Neural progenitor cell (in vitro differentiated cells): ENCODE measurements at regions not wholly inside any gene's neighbourhood (a gene's known extent, or its start where the extent isn't known, plus 50 kb on each side); places are given as distances from the start of the nearest gene placed in this dataset.

Experiments
- DNase-seq: peaks from one replicate; pipeline ENCODE4 v3.0.0-alpha.2; 2016; ENCODE audit warnings: low spot score
- H2AFZ ChIP-seq: fragments of 200-600 bp; sonication (generic); replicated peaks from 2 replicates; pipeline ENCODE4 v1.6.1; 2016; ENCODE audit warnings: antibody characterized with exemption
- H3F3A ChIP-seq: fragments of 200-600 bp; sonication (generic); 2 replicates; pipeline ENCODE4 v1.6.1; 2016; ENCODE audit warnings: antibody characterized with exemption, low read depth
- H3K27ac ChIP-seq: fragments of 200-600 bp; sonication (generic); 2 replicates; pipeline ENCODE4 v1.5.1; 2016; ENCODE audit warnings: mild to moderate bottlenecking
- H3K27me3 ChIP-seq: fragments of 200-600 bp; sonication (generic); 2 replicates; pipeline ENCODE4 v1.6.1; 2016; ENCODE audit warnings: mild to moderate bottlenecking, moderate library complexity
- H3K36me3 ChIP-seq: fragments of 200-600 bp; sonication (generic); 2 replicates; pipeline ENCODE4 v1.5.1; 2016
- H3K4me1 ChIP-seq: fragments of 200-600 bp; sonication (generic); 2 replicates; pipeline ENCODE4 v1.6.1; 2016; ENCODE audit warnings: mixed run types
- H3K4me2 ChIP-seq: fragments of 200-600 bp; sonication (generic); 2 replicates; pipeline ENCODE4 v1.6.1; 2016
- H3K4me3 ChIP-seq: fragments of 200-600 bp; sonication (generic); 2 replicates; pipeline ENCODE4 v1.5.1; 2016
- H3K79me2 ChIP-seq: fragments of 200-600 bp; sonication (generic); 2 replicates; pipeline ENCODE4 v1.6.1; 2016; ENCODE audit warnings: low read depth
- H3K9ac ChIP-seq: fragments of 200-600 bp; sonication (generic); 2 replicates; pipeline ENCODE4 v1.6.1; 2016
- H3K9me3 ChIP-seq: fragments of 200-600 bp; sonication (generic); 2 replicates; pipeline ENCODE4 v1.5.1; 2016; ENCODE audit warnings: low read depth
- H4K20me1 ChIP-seq: fragments of 200-600 bp; sonication (generic); 2 replicates; pipeline ENCODE4 v1.6.1; 2016; ENCODE audit warnings: low read depth
- H3K27ac Mint-ChIP-seq: 3 replicates; pipeline ENCODE4 v1.8.0; 2021; ENCODE audit warnings: mixed read lengths
- H3K27me3 Mint-ChIP-seq: 2 replicates; pipeline ENCODE4 v1.8.0; 2022; ENCODE audit warnings: low read depth, mild to moderate bottlenecking, inconsistent platforms, moderate library complexity, mixed read lengths; ENCODE audit not compliant: insufficient read depth
- H3K36me3 Mint-ChIP-seq: 3 replicates; pipeline ENCODE4 v1.8.0; 2021; ENCODE audit warnings: mixed read lengths
- H3K4me1 Mint-ChIP-seq: 3 replicates; pipeline ENCODE4 v1.8.0; 2021; ENCODE audit warnings: mixed read lengths
- H3K4me3 Mint-ChIP-seq: 3 replicates; pipeline ENCODE4 v1.8.0; 2021; ENCODE audit warnings: mild to moderate bottlenecking, moderate library complexity, mixed read lengths
- H3K9me3 Mint-ChIP-seq: 3 replicates; pipeline ENCODE4 v1.8.0; 2020; ENCODE audit warnings: mixed read lengths
- CTCF ChIP-seq: fragments of 200-600 bp; sonication (generic); IDR thresholded peaks from 2 replicates; pipeline ENCODE4 v1.5.1; 2017; ENCODE audit warnings: antibody characterized with exemption, mild to moderate bottlenecking
- EZH2 ChIP-seq: fragments of 200-600 bp; sonication (generic); IDR thresholded peaks from 2 replicates; pipeline ENCODE4 v1.6.1; 2017; ENCODE audit warnings: antibody characterized with exemption, mild to moderate bottlenecking, moderate library complexity
- EZH2phosphoT487 ChIP-seq: fragments of 200-600 bp; sonication (generic); IDR thresholded peaks from 2 replicates; pipeline ENCODE4 v1.6.1; 2017; ENCODE audit warnings: antibody characterized with exemption

DNA sequence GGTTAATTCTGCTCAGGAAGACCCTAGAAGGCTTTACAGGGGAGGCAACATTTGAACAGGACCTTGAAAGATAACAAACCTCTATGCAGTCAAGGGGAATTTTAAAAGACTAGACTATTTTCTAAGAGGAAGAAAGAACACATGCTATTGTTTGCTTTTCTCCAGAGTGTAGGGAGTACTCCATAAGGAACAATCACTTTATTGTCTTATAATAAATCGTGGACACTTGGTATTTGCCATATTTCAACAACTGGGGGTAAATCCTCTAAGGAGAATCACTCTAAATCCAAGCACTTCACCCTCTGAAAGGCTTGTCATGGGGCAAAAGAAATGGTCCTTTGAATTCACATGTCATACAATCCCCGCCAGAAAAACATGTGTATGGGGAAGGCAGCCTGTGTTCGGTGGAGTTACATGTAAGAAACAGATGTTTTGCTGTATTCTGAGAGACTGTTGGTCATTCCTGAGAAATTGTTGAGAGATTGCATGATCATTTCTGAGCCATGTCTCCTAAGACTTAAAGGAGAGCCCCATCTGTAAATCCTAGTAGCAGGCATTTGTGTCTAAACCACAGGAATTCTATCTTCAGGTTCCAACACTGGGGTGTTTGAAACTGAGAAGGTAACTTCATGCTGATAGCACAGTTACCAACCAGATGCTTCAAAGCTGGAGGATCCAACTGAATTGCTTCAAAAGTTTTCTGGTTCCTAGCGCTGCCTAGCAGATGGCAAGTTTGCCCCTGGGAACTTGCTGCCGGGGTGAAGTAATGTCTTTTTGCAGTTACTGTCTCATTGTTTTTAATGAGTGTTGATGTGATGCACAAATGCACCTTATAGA lies 66.8 kb downstream of the FZD4 start:
- Histone ChIP-seq H3F3A (no peaks in the 10 kb centered on the region), H3K9me3 (no peaks in the 10 kb centered on the region), H3K4me1 (no peaks in the 10 kb centered on the region), H4K20me1 (no peaks in the 10 kb centered on the region), H3K4me2 (no peak overlapping the region), H3K36me3 (no peaks in the 10 kb centered on the region), H3K27me3 (no peaks in the 10 kb centered on the region), H3K27ac (no peak overlapping the region), H3K9ac (no peak overlapping the region), H3K4me3 (no peak overlapping the region), H3K79me2 (no peaks in the 10 kb centered on the region), H2AFZ (no peak overlapping the region)
- Mint-ChIP-seq H3K4me3 (no peak overlapping the region), H3K27me3 (peaks cover 8% of the 10 kb centered on the region), H3K27ac (no peak overlapping the region), H3K4me1 (peaks cover 10% of the 10 kb centered on the region), H3K9me3 (peaks cover 13% of the 10 kb centered on the region), H3K36me3 (peaks cover 12% of the 10 kb centered on the region)
- TF ChIP-seq EZH2 (no peak), EZH2phosphoT487 (no peak), CTCF (no peak)
- no peak for DNase-seq

DNA sequence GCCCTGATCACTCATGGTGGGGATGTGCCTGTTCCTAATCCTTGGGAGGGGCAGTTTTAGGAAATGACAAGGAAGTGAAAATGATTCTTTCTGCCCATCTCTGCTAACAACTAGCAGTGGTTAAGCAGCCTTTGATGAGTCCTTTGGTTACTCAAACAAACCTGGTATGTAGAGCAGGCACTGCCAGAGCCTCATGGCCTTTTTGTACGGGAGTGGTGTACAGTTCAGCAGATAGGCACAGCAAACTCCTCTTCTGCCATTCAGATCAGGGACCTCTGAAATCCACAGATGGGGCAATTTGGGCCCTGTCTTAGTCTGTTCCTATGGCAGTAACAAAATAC lies 66.2 kb downstream of the FZD4 start:
- H3K27ac Mint-ChIP-seq, result no peak overlapping the region
- no peaks in the 10 kb centered on the region for H4K20me1 ChIP-seq
- TF ChIP-seq CTCF, result no peak
- no peak for TF ChIP-seq EZH2
- TF ChIP-seq EZH2phosphoT487, result no peak
- H3K27ac ChIP-seq, result no peak overlapping the region
- H3K4me1 ChIP-seq, result no peaks in the 10 kb centered on the region
- H3K9ac ChIP-seq, result no peak overlapping the region
- no peaks in the 10 kb centered on the region for H3K9me3 ChIP-seq
- peaks cover 8% of the 10 kb centered on the region for H3K36me3 Mint-ChIP-seq
- H3K4me2 ChIP-seq, result no peak overlapping the region
- peaks cover 10% of the 10 kb centered on the region for H3K4me1 Mint-ChIP-seq
- H3F3A ChIP-seq, result no peaks in the 10 kb centered on the region
- peaks cover 8% of the 10 kb centered on the region for H3K9me3 Mint-ChIP-seq
- H3K4me3 ChIP-seq, result no peak overlapping the region
- no peak for DNase-seq
- H3K36me3 ChIP-seq, result no peaks in the 10 kb centered on the region
- no peak overlapping the region for H2AFZ ChIP-seq
- H3K27me3 ChIP-seq, result no peaks in the 10 kb centered on the region
- H3K4me3 Mint-ChIP-seq, result no peak overlapping the region
- H3K27me3 Mint-ChIP-seq, result peaks cover 9% of the 10 kb centered on the region
- H3K79me2 ChIP-seq, result no peaks in the 10 kb centered on the region

GRCh38 chr11:86891036-86891435 lies 64.2 kb downstream of the FZD4 start:
- H3K27ac Mint-ChIP-seq, result no peak overlapping the region

GRCh38 chr11:86893235-86893634 lies 62.0 kb downstream of the FZD4 start:
- Mint-ChIP-seq H3K27ac (no peak overlapping the region), H3K9me3 (peaks cover 6% of the 10 kb centered on the region), H3K36me3 (peaks cover 3% of the 10 kb centered on the region), H3K4me1 (no peaks in the 10 kb centered on the region), H3K4me3 (no peak overlapping the region), H3K27me3 (peaks cover 7% of the 10 kb centered on the region)
- no peak for TF ChIP-seq EZH2
- no peak for TF ChIP-seq CTCF
- no peaks in the 10 kb centered on the region for H3F3A ChIP-seq
- H3K79me2 ChIP-seq, result no peaks in the 10 kb centered on the region
- no peak for DNase-seq
- no peaks in the 10 kb centered on the region for H3K27me3 ChIP-seq
- no peak overlapping the region for H3K27ac ChIP-seq
- no peak overlapping the region for H3K4me2 ChIP-seq
- H2AFZ ChIP-seq, result no peak overlapping the region
- H3K4me3 ChIP-seq, result no peak overlapping the region
- no peaks in the 10 kb centered on the region for H3K4me1 ChIP-seq
- no peaks in the 10 kb centered on the region for H3K9me3 ChIP-seq
- H3K9ac ChIP-seq, result no peak overlapping the region
- no peaks in the 10 kb centered on the region for H4K20me1 ChIP-seq
- no peaks in the 10 kb centered on the region for H3K36me3 ChIP-seq

More at GRCh38 chr11:86891036-86891435, 64.2 kb downstream of the FZD4 start:
- no peaks in the 10 kb centered on the region for H4K20me1 ChIP-seq
- H3K9ac ChIP-seq, result no peak overlapping the region
- no peaks in the 10 kb centered on the region for H3K9me3 ChIP-seq
- H3K9me3 Mint-ChIP-seq, result peaks cover 6% of the 10 kb centered on the region
- no peaks in the 10 kb centered on the region for H3K4me1 ChIP-seq
- TF ChIP-seq EZH2phosphoT487, result no peak
- no peak for TF ChIP-seq EZH2
- no peak overlapping the region for H3K4me3 ChIP-seq
- DNase-seq, result no peak
- no peak overlapping the region for H3K4me2 ChIP-seq
- no peak overlapping the region for H3K4me3 Mint-ChIP-seq
- H2AFZ ChIP-seq, result no peak overlapping the region
- H3K27me3 Mint-ChIP-seq, result peaks cover 11% of the 10 kb centered on the region
- no peaks in the 10 kb centered on the region for H3K36me3 ChIP-seq
- no peak overlapping the region for H3K27ac ChIP-seq
- no peaks in the 10 kb centered on the region for H3K4me1 Mint-ChIP-seq
- H3K79me2 ChIP-seq, result no peaks in the 10 kb centered on the region
- H3K27me3 ChIP-seq, result no peaks in the 10 kb centered on the region
- no peaks in the 10 kb centered on the region for H3F3A ChIP-seq
- peaks cover 7% of the 10 kb centered on the region for H3K36me3 Mint-ChIP-seq
